OCI-LY1 (cell line): ENCODE measurements at regions not wholly inside any gene's neighbourhood (a gene's known extent, or its start where the extent isn't known, plus 50 kb on each side); places are given as distances from the start of the nearest gene placed in this dataset.
"Not testable (repeated sequence)": the region's sequence is repeated elsewhere in the genome, so short reads cannot be mapped to it uniquely, and the experiment has no call there.

Experiments used
- H2AFZ ChIP-seq: fragments of 200-600 bp; sonication (generic), shearing (Covaris generic); 2 replicates; pipeline ENCODE4 v1.6.0; 2014; ENCODE audit warnings: antibody characterized with exemption, mild to moderate bottlenecking, low read length
- H3F3A ChIP-seq: fragments of 200-600 bp; sonication (generic), shearing (Covaris generic); 2 replicates; pipeline ENCODE4 v1.6.0; 2014; ENCODE audit warnings: mild to moderate bottlenecking, antibody characterized with exemption, low read length, moderate library complexity; ENCODE audit not compliant: insufficient read depth
- H3K27ac ChIP-seq: fragments of 200-600 bp; sonication (generic); 2 replicates; pipeline ENCODE4 v1.5.1; 2014; ENCODE audit warnings: low read length, mixed run types, mild to moderate bottlenecking, low read depth; ENCODE audit not compliant: poor library complexity, severe bottlenecking
- H3K27me3 ChIP-seq: fragments of 200-600 bp; sonication (generic); 2 replicates; pipeline ENCODE4 v1.6.0; 2014; ENCODE audit warnings: antibody characterized with exemption, mild to moderate bottlenecking, low read length, moderate library complexity; ENCODE audit not compliant: insufficient read depth
- H3K36me3 ChIP-seq: fragments of 200-600 bp; sonication (generic); 2 replicates; pipeline ENCODE4 v1.6.1; 2014; ENCODE audit warnings: mild to moderate bottlenecking, antibody characterized with exemption, low read length, moderate library complexity, mixed read lengths; ENCODE audit not compliant: insufficient read depth
- H3K4me1 ChIP-seq: fragments of 200-600 bp; sonication (generic); 2 replicates; pipeline ENCODE4 v1.5.1; 2014; ENCODE audit warnings: mild to moderate bottlenecking, low read length, moderate library complexity; ENCODE audit not compliant: insufficient read depth, severe bottlenecking
- H3K4me2 ChIP-seq: fragments of 200-600 bp; sonication (generic), shearing (Covaris generic); 2 replicates; pipeline ENCODE4 v1.6.1; 2014; ENCODE audit warnings: low read length
- H3K4me3 ChIP-seq: fragments of 200-600 bp; sonication (generic); 2 replicates; pipeline ENCODE4 v1.5.1; 2014; ENCODE audit warnings: low read length, low read depth, mild to moderate bottlenecking, mixed read lengths; ENCODE audit not compliant: poor library complexity, severe bottlenecking
- H3K79me2 ChIP-seq: fragments of 200-600 bp; shearing (Covaris generic); 2 replicates; pipeline ENCODE4 v1.6.1; 2016; ENCODE audit warnings: mixed run types, low read length, mixed read lengths; ENCODE audit not compliant: insufficient read depth
- H3K9ac ChIP-seq: fragments of 200-600 bp; sonication (generic), shearing (Covaris generic); 2 replicates; pipeline ENCODE4 v1.6.1; 2014; ENCODE audit warnings: mild to moderate bottlenecking, low read length, mixed read lengths
- H3K9me2 ChIP-seq: fragments of 200-600 bp; sonication (generic), shearing (Covaris generic); 2 replicates; pipeline ENCODE4 v1.6.1; 2014; ENCODE audit warnings: low read depth, mild to moderate bottlenecking, low read length, mixed read lengths
- H3K9me3 ChIP-seq: fragments of 200-600 bp; shearing (Covaris generic); 2 replicates; pipeline ENCODE4 v1.6.1; 2014; ENCODE audit warnings: low read length, mixed read lengths
- H4K20me1 ChIP-seq: fragments of 200-600 bp; sonication (generic), shearing (Covaris generic); 2 replicates; pipeline ENCODE4 v1.6.0; 2016; ENCODE audit warnings: mild to moderate bottlenecking, low read length; ENCODE audit not compliant: insufficient read depth
- EZH2 ChIP-seq: fragments of 200-600 bp; sonication (generic), shearing (Covaris generic); IDR thresholded peaks from 2 replicates; pipeline ENCODE4 v1.8.0; 2017; ENCODE audit warnings: borderline replicate concordance, mixed run types, mild to moderate bottlenecking, antibody characterized with exemption, low read length, moderate library complexity, mixed read lengths
- TF ChIP-seq, protein P1 (sequence below): fragments of 200-600 bp; sonication (generic), shearing (Covaris generic); IDR thresholded peaks from 2 replicates; pipeline ENCODE4 v1.5.1; 2017; ENCODE audit warnings: mild to moderate bottlenecking, antibody characterized with exemption, low read length, moderate library complexity, mixed read lengths

DNA sequence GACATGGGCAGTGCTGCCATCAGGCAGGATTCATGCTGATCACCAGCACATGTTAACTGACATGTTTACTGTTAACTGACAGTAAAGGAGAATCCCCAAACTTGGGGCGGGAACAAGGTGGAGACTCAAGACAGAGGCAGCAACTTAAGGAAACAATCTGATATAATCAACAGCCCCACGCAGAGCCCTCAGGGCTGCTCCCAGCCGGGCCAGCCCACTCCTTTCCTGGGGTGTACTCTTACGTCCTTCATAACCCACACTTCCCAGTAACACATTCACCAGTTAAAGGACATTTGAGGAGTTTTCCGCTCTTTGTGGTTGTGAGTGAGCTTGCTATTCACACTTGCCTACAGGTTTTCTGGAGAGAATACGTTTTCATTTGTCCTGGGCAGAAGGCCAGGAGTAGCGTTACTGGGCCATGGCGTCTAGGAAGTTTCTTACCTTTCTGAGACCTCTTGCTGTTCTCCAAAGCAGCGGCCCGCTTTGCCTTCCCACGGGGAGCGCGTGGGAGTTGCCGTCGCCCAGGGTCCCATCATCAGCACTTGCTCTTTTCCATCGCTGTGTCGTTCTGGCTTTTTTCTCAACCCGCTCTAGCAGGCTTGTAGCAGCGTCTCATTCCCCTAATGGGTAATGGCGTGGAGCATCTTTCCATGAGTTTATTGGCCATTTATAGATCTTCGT lies 56.4 kb downstream of the FOXF2 start:
- no peak overlapping the region for H2AFZ ChIP-seq

DNA sequence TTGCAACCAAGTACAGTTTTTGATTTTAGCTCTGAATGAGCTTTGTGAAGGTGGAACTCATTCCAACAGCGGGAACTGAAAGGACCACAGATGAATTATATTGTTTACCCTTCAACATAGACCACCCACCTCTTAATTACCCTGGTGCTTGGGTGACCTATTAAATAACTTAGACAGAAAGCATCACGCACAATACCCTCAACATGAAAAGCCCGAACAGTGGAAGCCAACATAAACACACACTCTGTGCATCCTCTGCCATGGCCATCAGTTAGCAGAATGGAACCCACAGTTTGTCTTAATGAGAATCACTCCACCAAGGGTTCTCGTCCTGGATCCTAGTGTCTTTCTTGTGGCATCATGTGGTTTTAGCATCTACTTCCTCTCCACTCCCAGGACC lies 60.5 kb downstream of the FOXF2 start:
- H3K36me3 ChIP-seq: no peaks in the 10 kb centered on the region
- H3K79me2 ChIP-seq: no peaks in the 10 kb centered on the region
- no peaks in the 10 kb centered on the region for H3K9me3 ChIP-seq
- H3K9ac ChIP-seq: no peak overlapping the region
- peaks cover 9% of the 10 kb centered on the region; the same call in 1 of the 2 replicates for H3K27me3 ChIP-seq
- no peaks in the 10 kb centered on the region for H4K20me1 ChIP-seq
- no peak overlapping the region for H3K4me3 ChIP-seq
- H3K4me2 ChIP-seq: no peak overlapping the region
- no peaks in the 10 kb centered on the region for H3F3A ChIP-seq
- TF ChIP-seq EZH2: no peak
- TF ChIP-seq, protein P1, sequence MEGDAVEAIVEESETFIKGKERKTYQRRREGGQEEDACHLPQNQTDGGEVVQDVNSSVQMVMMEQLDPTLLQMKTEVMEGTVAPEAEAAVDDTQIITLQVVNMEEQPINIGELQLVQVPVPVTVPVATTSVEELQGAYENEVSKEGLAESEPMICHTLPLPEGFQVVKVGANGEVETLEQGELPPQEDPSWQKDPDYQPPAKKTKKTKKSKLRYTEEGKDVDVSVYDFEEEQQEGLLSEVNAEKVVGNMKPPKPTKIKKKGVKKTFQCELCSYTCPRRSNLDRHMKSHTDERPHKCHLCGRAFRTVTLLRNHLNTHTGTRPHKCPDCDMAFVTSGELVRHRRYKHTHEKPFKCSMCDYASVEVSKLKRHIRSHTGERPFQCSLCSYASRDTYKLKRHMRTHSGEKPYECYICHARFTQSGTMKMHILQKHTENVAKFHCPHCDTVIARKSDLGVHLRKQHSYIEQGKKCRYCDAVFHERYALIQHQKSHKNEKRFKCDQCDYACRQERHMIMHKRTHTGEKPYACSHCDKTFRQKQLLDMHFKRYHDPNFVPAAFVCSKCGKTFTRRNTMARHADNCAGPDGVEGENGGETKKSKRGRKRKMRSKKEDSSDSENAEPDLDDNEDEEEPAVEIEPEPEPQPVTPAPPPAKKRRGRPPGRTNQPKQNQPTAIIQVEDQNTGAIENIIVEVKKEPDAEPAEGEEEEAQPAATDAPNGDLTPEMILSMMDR: no peak
- H3K9me2 ChIP-seq: no peaks in the 10 kb centered on the region
- no peak overlapping the region for H3K27ac ChIP-seq
- H3K4me1 ChIP-seq: no peaks in the 10 kb centered on the region
- no peak overlapping the region for H2AFZ ChIP-seq

More for the DNA sequence above, 56.4 kb downstream of the FOXF2 start:
- Histone ChIP-seq H3K36me3 (no peaks in the 10 kb centered on the region), H3K9ac (no peak overlapping the region), H3K9me3 (no peaks in the 10 kb centered on the region), H4K20me1 (no peaks in the 10 kb centered on the region), H3K27ac (no peak overlapping the region), H3K4me3 (no peak overlapping the region), H3K4me1 (no peaks in the 10 kb centered on the region), H3K9me2 (no peaks in the 10 kb centered on the region), H3K79me2 (no peaks in the 10 kb centered on the region), H3K27me3 (peaks cover 5% of the 10 kb centered on the region; the same call in 1 of the 2 replicates), H3K4me2 (no peak overlapping the region), H3F3A (no peaks in the 10 kb centered on the region)
- TF ChIP-seq, protein P1: no peak
- TF ChIP-seq EZH2: no peak

DNA sequence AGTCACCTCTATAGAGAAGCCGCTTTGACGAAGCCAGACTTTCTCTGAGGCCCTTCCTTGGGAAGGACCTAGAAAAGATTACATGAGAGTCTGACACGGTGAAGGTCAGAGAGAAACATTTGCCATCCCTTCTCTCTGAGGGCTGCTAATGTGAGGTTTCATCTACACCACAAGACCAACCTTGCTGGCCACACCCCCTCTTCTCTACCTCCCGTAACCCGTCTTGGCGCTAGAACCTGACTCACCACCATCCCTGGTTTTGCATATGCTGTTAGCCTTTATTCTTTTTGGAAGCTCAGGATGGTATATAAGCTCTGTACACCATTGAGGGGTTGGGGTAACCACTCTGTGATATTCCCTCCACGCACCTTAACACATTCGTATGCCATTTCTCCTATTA lies 63.6 kb downstream of the FOXF2 start:
- Histone ChIP-seq H3K9ac (no peak overlapping the region), H4K20me1 (no peaks in the 10 kb centered on the region), H3K4me2 (no peak overlapping the region), H3K9me2 (no peaks in the 10 kb centered on the region), H3K79me2 (no peaks in the 10 kb centered on the region), H3K27me3 (peaks cover 6% of the 10 kb centered on the region; the same call in 1 of the 2 replicates), H3K4me1 (no peaks in the 10 kb centered on the region), H3F3A (no peaks in the 10 kb centered on the region), H3K36me3 (no peaks in the 10 kb centered on the region), H3K4me3 (no peak overlapping the region), H3K9me3 (no peaks in the 10 kb centered on the region), H3K27ac (no peak overlapping the region), H2AFZ (no peak overlapping the region)
- TF ChIP-seq, protein P1: no peak
- no peak for TF ChIP-seq EZH2

DNA sequence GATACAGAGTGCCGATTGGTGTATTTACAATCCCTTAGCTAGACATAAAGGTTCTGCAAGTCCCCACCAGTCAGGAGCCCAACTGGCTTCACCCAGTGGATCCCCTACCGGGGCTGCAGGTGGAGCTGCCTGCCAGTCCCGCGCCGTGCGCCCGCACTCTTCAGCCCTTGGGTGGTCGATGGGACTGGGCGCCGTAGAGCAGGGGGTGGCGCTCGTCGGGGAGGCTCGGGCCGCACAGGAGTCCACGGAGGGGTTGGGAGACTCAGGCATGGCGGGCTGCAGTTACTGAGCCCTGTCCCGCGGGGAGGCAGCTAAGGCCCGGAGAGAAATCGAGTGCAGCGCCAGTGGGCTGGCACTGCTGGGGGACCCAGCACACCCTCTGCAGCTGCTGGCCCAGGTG lies 67.4 kb downstream of the FOXF2 start:
- not testable (repeated sequence) for H3K4me3 ChIP-seq, H3K27me3 ChIP-seq, H2AFZ ChIP-seq, H3K9ac ChIP-seq, H3K9me2 ChIP-seq, H3K4me2 ChIP-seq, H3F3A ChIP-seq, H3K79me2 ChIP-seq, H3K9me3 ChIP-seq, H4K20me1 ChIP-seq, H3K4me1 ChIP-seq, H3K36me3 ChIP-seq, H3K27ac ChIP-seq
